PC-9 (cell line): ENCODE measurements at regions not wholly inside any gene's neighbourhood (a gene's known extent, or its start where the extent isn't known, plus 50 kb on each side); places are given as distances from the start of the nearest gene placed in this dataset.
A peak's percentile ranks its signal among the peaks of the same experiment; 100 is the strongest.

Experiments
- CTCF ChIP-seq: fragments of 200-600 bp; sonication (generic); conservative IDR thresholded peaks from 2 replicates; pipeline ENCODE4 v1.6.1; 2017; ENCODE audit warnings: mixed run types, antibody characterized with exemption, mild to moderate bottlenecking, moderate library complexity
- EZH2 ChIP-seq: fragments of 200-600 bp; sonication (generic); IDR thresholded peaks from 2 replicates; pipeline ENCODE4 v1.8.0; 2017; ENCODE audit warnings: antibody characterized with exemption, low read depth

GRCh38 chr14:41280745-41281144, 325.9 kb upstream of the LRFN5 start:
- TF ChIP-seq EZH2 (no peak), CTCF (peak; percentile 27; the same call in 1 of the 2 replicates)
